Ascending aorta (tissue), 2 donors: ENCODE measurements at regions not wholly inside any gene's neighbourhood (a gene's known extent, or its start where the extent isn't known, plus 50 kb on each side); places are given as distances from the start of the nearest gene placed in this dataset.
A peak's percentile ranks its signal among the peaks of the same experiment; 100 is the strongest.
"Not testable (repeated sequence)": the region's sequence is repeated elsewhere in the genome, so short reads cannot be mapped to it uniquely, and the experiment has no call there.

Source experiments
- DNase-seq, 2 donors: peaks; one replicate each; pipeline ENCODE4 v3.0.0-alpha.2; 2019; ENCODE audit warnings: low spot score in 2 of 2
- H3K27ac ChIP-seq, 2 donors: fragments of 200-600 bp; sonication (generic); one replicate each; pipeline ENCODE4 v1.5.1; 2016 to 2017; ENCODE audit warnings: mild to moderate bottlenecking in 1 of 2
- H3K27me3 ChIP-seq: fragments of 200-600 bp; sonication (generic); one replicate; pipeline ENCODE4 v1.5.1; 2017
- H3K36me3 ChIP-seq, 2 donors: fragments of 200-600 bp; sonication (generic); one replicate each; pipeline ENCODE4 v1.5.1; 2016
- H3K4me1 ChIP-seq, 2 donors: fragments of 200-600 bp; sonication (generic); one replicate each; pipeline ENCODE4 v1.5.1; 2016 to 2017; ENCODE audit warnings: mild to moderate bottlenecking in 1 of 2
- H3K4me3 ChIP-seq, 2 donors: fragments of 200-600 bp; sonication (generic); one replicate each; pipeline ENCODE4 v1.5.1; 2016 to 2017; ENCODE audit warnings: mild to moderate bottlenecking in 1 of 2
- H3K9me3 ChIP-seq, 2 donors: fragments of 200-600 bp; sonication (generic); one replicate each; pipeline ENCODE4 v1.5.1; 2016
- CTCF ChIP-seq, 3 experiments: fragments of 200-600 bp in 2 of 3; fragments of 450-650 bp in 1 of 3; sonication (generic) in 2 of 3; IDR thresholded peaks; one replicate each; pipeline ENCODE4 v1.5.1; 2016 to 2019; ENCODE audit warnings: antibody characterized with exemption in 3 of 3, mild to moderate bottlenecking in 1 of 3, moderate library complexity in 1 of 3
- intact Hi-C: fragments of 100-400 bp; cut with DNase I; formaldehyde crosslinking; loops from one replicate; pipeline ENCODE4 v1.15.1; 2023

- DNase-seq, intact Hi-C loops, H3K4me1 ChIP-seq, H3K9me3 ChIP-seq, H3K27me3 ChIP-seq, H3K4me3 ChIP-seq, H3K36me3 ChIP-seq, H3K27ac ChIP-seq: not testable (repeated sequence)
Observed at GRCh38 chr12:10453-10852, 56.1 kb upstream of the IQSEC3 start.

DNA sequence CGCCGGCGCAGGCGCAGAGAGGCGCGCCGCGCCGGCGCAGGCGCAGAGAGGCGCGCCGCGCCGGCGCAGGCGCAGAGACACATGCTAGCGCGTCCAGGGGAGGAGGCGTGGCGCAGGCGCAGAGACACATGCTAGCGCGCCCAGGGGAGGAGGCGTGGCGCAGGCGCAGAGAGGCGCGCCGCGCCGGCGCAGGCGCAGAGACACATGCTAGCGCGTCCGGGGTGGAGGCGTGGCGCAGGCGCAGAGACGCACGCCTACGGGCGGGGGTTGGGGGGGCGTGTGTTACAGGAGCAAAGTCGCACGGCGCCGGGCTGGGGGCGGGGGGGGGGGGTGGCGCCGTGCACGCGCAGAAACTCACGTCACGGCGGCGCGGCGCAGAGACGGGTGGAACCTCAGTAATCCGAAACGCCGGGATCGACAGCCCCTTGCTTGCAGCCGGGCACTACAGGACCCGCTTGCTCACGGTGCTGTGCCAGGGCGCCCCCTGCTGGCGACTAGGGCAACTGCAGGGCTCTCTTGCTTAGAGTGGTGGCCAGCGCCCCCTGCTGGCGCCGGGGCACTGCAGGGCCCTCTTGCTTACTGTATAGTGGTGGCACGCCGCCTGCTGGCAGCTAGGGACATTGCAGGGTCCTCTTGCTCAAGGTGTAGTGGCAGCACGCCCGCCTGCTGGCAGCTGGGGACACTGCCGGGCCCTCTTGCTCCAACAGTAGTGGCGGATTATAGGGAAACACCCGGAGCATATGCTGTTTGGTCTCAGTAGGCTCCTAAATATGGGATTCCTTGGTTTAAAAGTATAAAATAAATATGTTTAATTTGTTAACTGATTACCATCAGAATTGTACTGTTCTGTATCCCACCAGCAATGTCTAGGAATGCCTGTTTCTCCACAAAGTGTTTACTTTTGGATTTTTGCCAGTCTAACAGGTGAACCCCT is 55.4 kb upstream of the IQSEC3 start:
- H3K27me3 ChIP-seq, H3K27ac ChIP-seq, DNase-seq, H3K4me3 ChIP-seq, H3K9me3 ChIP-seq, H3K36me3 ChIP-seq, H3K4me1 ChIP-seq, intact Hi-C loops: not testable (repeated sequence)
- TF ChIP-seq CTCF (IDR thresholded peaks at IDR 0.05): peak in 1 of 3 experiments; percentile 13

- intact Hi-C loops, DNase-seq: not testable (repeated sequence)
Observed at GRCh38 chr12:12306-12705, 54.3 kb upstream of the IQSEC3 start.

GRCh38 chr12:12725-13640 is 53.6 kb upstream of the IQSEC3 start:
- H3K36me3 ChIP-seq, H3K4me1 ChIP-seq, H3K27me3 ChIP-seq, intact Hi-C loops, H3K9me3 ChIP-seq, H3K4me3 ChIP-seq, H3K27ac ChIP-seq, DNase-seq: not testable (repeated sequence)

More at GRCh38 chr12:12306-12705, 54.3 kb upstream of the IQSEC3 start:
- not testable (repeated sequence) for H3K36me3 ChIP-seq, H3K27me3 ChIP-seq, H3K9me3 ChIP-seq, H3K27ac ChIP-seq, H3K4me3 ChIP-seq, H3K4me1 ChIP-seq

GRCh38 chr12:13841-14240 is 52.7 kb upstream of the IQSEC3 start:
- H3K4me1 ChIP-seq, H3K27ac ChIP-seq, H3K9me3 ChIP-seq, H3K27me3 ChIP-seq, H3K4me3 ChIP-seq, H3K36me3 ChIP-seq, intact Hi-C loops, DNase-seq: not testable (repeated sequence)

- H3K27me3 ChIP-seq, H3K27ac ChIP-seq, H3K9me3 ChIP-seq, DNase-seq, intact Hi-C loops, H3K36me3 ChIP-seq, H3K4me1 ChIP-seq, H3K4me3 ChIP-seq: not testable (repeated sequence)
Observed at GRCh38 chr12:14696-15095, 51.9 kb upstream of the IQSEC3 start.

GRCh38 chr12:15381-15780 is 51.2 kb upstream of the IQSEC3 start:
- intact Hi-C loops, DNase-seq: not testable (repeated sequence)

GRCh38 chr12:16019-16418 is 50.5 kb upstream of the IQSEC3 start:
- H3K4me1 ChIP-seq, H3K27me3 ChIP-seq, H3K9me3 ChIP-seq, H3K27ac ChIP-seq, intact Hi-C loops, DNase-seq, H3K4me3 ChIP-seq, H3K36me3 ChIP-seq: not testable (repeated sequence)

More at GRCh38 chr12:15381-15780, 51.2 kb upstream of the IQSEC3 start:
- H3K4me3 ChIP-seq, H3K36me3 ChIP-seq, H3K4me1 ChIP-seq, H3K9me3 ChIP-seq, H3K27me3 ChIP-seq, H3K27ac ChIP-seq: not testable (repeated sequence)

- H3K4me3 ChIP-seq: not testable (repeated sequence)
Observed at GRCh38 chr12:16541-16940, 50.0 kb upstream of the IQSEC3 start.

More at GRCh38 chr12:16541-16940, 50.0 kb upstream of the IQSEC3 start:
- H3K27me3 ChIP-seq, intact Hi-C loops, H3K9me3 ChIP-seq, DNase-seq, H3K4me1 ChIP-seq, H3K27ac ChIP-seq: not testable (repeated sequence)
- peaks cover 12 to 14% of the 10 kb centered on the region in 2 donors for H3K36me3 ChIP-seq
